Liver (tissue), 7 donors: ENCODE measurements at regions not wholly inside any gene's neighbourhood (a gene's known extent, or its start where the extent isn't known, plus 50 kb on each side); places are given as distances from the start of the nearest gene placed in this dataset.

Experiments used
- DNase-seq: peaks from one replicate; pipeline ENCODE4 v3.0.0-alpha.2; 2017; ENCODE audit warnings: low spot score
- H3K27ac ChIP-seq, 2 donors: one replicate each; pipeline ENCODE4 v1.7.0; 2013; ENCODE audit warnings: inconsistent platforms in 2 of 2, low read length in 2 of 2, control low read depth in 1 of 2, low read depth in 1 of 2, mild to moderate bottlenecking in 1 of 2
- H3K27me3 ChIP-seq, 4 donors: one replicate each; pipeline versions ENCODE4 v1.6.1 to v1.7.0; 2013; ENCODE audit warnings: low read length in 3 of 4, inconsistent platforms in 1 of 4, mild to moderate bottlenecking in 1 of 4, moderate library complexity in 1 of 4; ENCODE audit not compliant: control insufficient read depth in 4 of 4, insufficient read depth in 4 of 4
- H3K36me3 ChIP-seq, 4 donors: one replicate each; pipeline versions ENCODE4 v1.6.1 to v1.7.0; 2013; ENCODE audit warnings: low read length in 3 of 4, mild to moderate bottlenecking in 3 of 4, low read depth in 1 of 4, moderate library complexity in 1 of 4; ENCODE audit not compliant: control insufficient read depth in 4 of 4, insufficient read depth in 3 of 4
- H3K4me1 ChIP-seq, 4 donors: one replicate each; pipeline versions ENCODE4 v1.6.1 to v1.7.0; 2013; ENCODE audit warnings: low read length in 3 of 4, mild to moderate bottlenecking in 3 of 4, moderate library complexity in 1 of 4; ENCODE audit not compliant: control insufficient read depth in 4 of 4, insufficient read depth in 4 of 4
- H3K4me3 ChIP-seq, 3 donors: one replicate each; pipeline versions ENCODE4 v1.6.1 to v1.7.0; 2013; ENCODE audit warnings: low read length in 3 of 3, control low read depth in 1 of 3, low read depth in 1 of 3, mild to moderate bottlenecking in 1 of 3
- H3K9ac ChIP-seq, 2 donors: one replicate each; pipeline ENCODE4 v1.7.0; 2013; ENCODE audit warnings: low read length in 2 of 2, mild to moderate bottlenecking in 2 of 2, moderate library complexity in 2 of 2, control low read depth in 1 of 2, low read depth in 1 of 2
- H3K9me3 ChIP-seq, 4 donors: one replicate each; pipeline versions ENCODE4 v1.6.1 to v1.7.0; 2013; ENCODE audit warnings: low read length in 3 of 4; ENCODE audit not compliant: control insufficient read depth in 4 of 4
- ATF3 ChIP-seq: IDR thresholded peaks from 2 replicates; pipeline ENCODE4 v1.6.1; 2016; ENCODE audit warnings: antibody characterized with exemption
- EGR1 ChIP-seq, 2 donors: IDR thresholded peaks; 2 replicates each; pipeline ENCODE4 v1.6.1; 2016 to 2018; ENCODE audit warnings: antibody characterized with exemption in 2 of 2, low read depth in 2 of 2
- FOXA1 ChIP-seq: IDR thresholded peaks from 2 replicates; pipeline ENCODE4 v1.6.1; 2016; ENCODE audit warnings: antibody characterized with exemption
- FOXA2 ChIP-seq: IDR thresholded peaks from 2 replicates; pipeline ENCODE4 v1.6.1; 2016; ENCODE audit warnings: antibody characterized with exemption
- GABPA ChIP-seq, 2 donors: IDR thresholded peaks in 1 of 2; conservative IDR thresholded peaks in 1 of 2; 2 replicates each; pipeline ENCODE4 v1.6.1; 2016; ENCODE audit warnings: antibody characterized with exemption in 2 of 2, mild to moderate bottlenecking in 1 of 2, moderate library complexity in 1 of 2
- HNF4A ChIP-seq, 2 donors: conservative IDR thresholded peaks; 2 replicates each; pipeline ENCODE4 v1.6.1; 2016; ENCODE audit warnings: antibody characterized with exemption in 2 of 2, mild to moderate bottlenecking in 2 of 2
- HNF4G ChIP-seq: IDR thresholded peaks from 2 replicates; pipeline ENCODE4 v1.6.1; 2016; ENCODE audit warnings: antibody characterized with exemption
- JUND ChIP-seq, 2 donors: IDR thresholded peaks; 2 replicates each; pipeline ENCODE4 v1.6.1; 2016; ENCODE audit warnings: antibody characterized with exemption in 2 of 2
- NR2F2 ChIP-seq: IDR thresholded peaks from 2 replicates; pipeline ENCODE4 v1.6.1; 2016; ENCODE audit warnings: antibody characterized with exemption
- RAD21 ChIP-seq, 2 donors: IDR thresholded peaks; 2 replicates each; pipeline ENCODE4 v1.6.1; 2016; ENCODE audit warnings: antibody characterized with exemption in 2 of 2, mild to moderate bottlenecking in 2 of 2
- REST ChIP-seq: IDR thresholded peaks from 2 replicates; pipeline ENCODE4 v1.6.1; 2016; ENCODE audit warnings: antibody characterized with exemption, mild to moderate bottlenecking
- RXRA ChIP-seq, 2 donors: IDR thresholded peaks; 2 replicates each; pipeline ENCODE4 v1.6.1; 2017 to 2018; ENCODE audit warnings: antibody characterized with exemption in 2 of 2, mild to moderate bottlenecking in 1 of 2
- SP1 ChIP-seq: IDR thresholded peaks from 2 replicates; pipeline ENCODE4 v1.6.1; 2018; ENCODE audit warnings: antibody characterized with exemption, mild to moderate bottlenecking
- TAF1 ChIP-seq: conservative IDR thresholded peaks from 2 replicates; pipeline ENCODE4 v1.6.1; 2016; ENCODE audit warnings: antibody characterized with exemption, mild to moderate bottlenecking
- YY1 ChIP-seq: IDR thresholded peaks from 2 replicates; pipeline ENCODE4 v1.6.1; 2016; ENCODE audit warnings: antibody characterized with exemption, mild to moderate bottlenecking
- ZBTB33 ChIP-seq: IDR thresholded peaks from 2 replicates; pipeline ENCODE4 v1.6.1; 2016; ENCODE audit warnings: antibody characterized with exemption
- WGBS: extraction: QIAGEN DNeasy Blood & Tissue Kit; methylation state at CpG from one replicate; pipeline ENCODE4 v1.1.7; 2013; 5-methylcytosine and 5-hydroxymethylcytosine counted together
- donor health status: healthy.
- donor health status: healthy.
- donor health status: healthy.
- donor health status: healthy.

- Histone ChIP-seq H3K27me3 (peaks cover 0 to 9% (median 0%) of the 10 kb centered on the region in 4 donors), H3K9ac (no peak overlapping the region), H3K4me1 (no peaks in the 10 kb centered on the region), H3K36me3 (no peaks in the 10 kb centered on the region), H3K27ac (no peak overlapping the region), H3K9me3 (no peaks in the 10 kb centered on the region), H3K4me3 (no peak overlapping the region)
- no peak for DNase-seq
- 40% methylated on average over 2 of the region's 2 CpGs for WGBS
- TF ChIP-seq TAF1 (no peak), RAD21 (IDR thresholded peaks at IDR 0.05) (no peak), ATF3 (no peak), GABPA (IDR thresholded peaks at IDR 0.05 in 1 of 2, conservative IDR thresholded peaks at IDR 0.05 in 1 of 2) (no peak), NR2F2 (no peak), HNF4G (no peak), HNF4A (conservative IDR thresholded peaks at IDR 0.05) (no peak), RXRA (IDR thresholded peaks at IDR 0.05) (no peak), EGR1 (IDR thresholded peaks at IDR 0.05; ENCODE audit: low read depth in 2 of 2) (no peak), YY1 (no peak), JUND (IDR thresholded peaks at IDR 0.05) (no peak), FOXA1 (no peak), ZBTB33 (no peak), SP1 (no peak), FOXA2 (no peak)
These were observed 405.8 kb downstream of the FGF9 start for GRCh38 chr13:22076658-22077057.

- no peak for TF ChIP-seq FOXA1
- TF ChIP-seq JUND (IDR thresholded peaks at IDR 0.05), result no peak
- no peak for TF ChIP-seq EGR1 (IDR thresholded peaks at IDR 0.05; ENCODE audit: low read depth in 2 of 2)
- no peak for TF ChIP-seq REST
- Histone ChIP-seq H3K27ac (no peak overlapping the region), H3K9ac (no peak overlapping the region), H3K27me3 (peaks cover 0 to 9% (median 0%) of the 10 kb centered on the region in 4 donors), H3K36me3 (no peaks in the 10 kb centered on the region), H3K9me3 (no peaks in the 10 kb centered on the region), H3K4me3 (no peak overlapping the region), H3K4me1 (no peaks in the 10 kb centered on the region)
- DNase-seq, result no peak
- whole genome bisulfite sequencing, result 29% methylated on average over 3 of the region's 3 CpGs
These were observed 406.4 kb downstream of the FGF9 start for GRCh38 chr13:22077205-22077683.
